GM06990 (cell line): ENCODE measurements at regions not wholly inside any gene's neighbourhood (a gene's known extent, or its start where the extent isn't known, plus 50 kb on each side); places are given as distances from the start of the nearest gene placed in this dataset.

Experiments used
- DNase-seq: peaks from one replicate; pipeline ENCODE4 v3.0.0-alpha.2; 2011; ENCODE audit not compliant: insufficient read length; ENCODE audit errors: extremely low read depth
- H3K27me3 ChIP-seq: replicated peaks from 2 replicates; pipeline ENCODE4 v1.6.0; 2011; ENCODE audit warnings: low read length; ENCODE audit not compliant: control insufficient read depth, insufficient read depth
- H3K36me3 ChIP-seq: 2 replicates; pipeline ENCODE4 v1.5.1; 2011; ENCODE audit warnings: low read length; ENCODE audit not compliant: control insufficient read depth, insufficient read depth
- H3K4me3 ChIP-seq: replicated peaks from 2 replicates; pipeline ENCODE4 v1.5.1; 2011; ENCODE audit warnings: low read depth, mild to moderate bottlenecking, control low read depth, low read length
- CTCF ChIP-seq: IDR thresholded peaks from 2 replicates; pipeline ENCODE4 v1.5.1; 2011; ENCODE audit warnings: low read length, control low read depth, mild to moderate bottlenecking, inconsistent platforms; ENCODE audit not compliant: insufficient read depth, poor library complexity, severe bottlenecking

GRCh38 chr20:20938599-20938998 is 167.6 kb downstream of the LINC00237 start:
- TF ChIP-seq CTCF: no peak
- H3K27me3 ChIP-seq: peaks cover under 1% of the 10 kb centered on the region
- no peak for DNase-seq
- no peaks in the 10 kb centered on the region for H3K36me3 ChIP-seq
- no peak overlapping the region for H3K4me3 ChIP-seq

- no peak overlapping the region for H3K4me3 ChIP-seq
- peaks cover 1% of the 10 kb centered on the region for H3K27me3 ChIP-seq
- no peaks in the 10 kb centered on the region for H3K36me3 ChIP-seq
- TF ChIP-seq CTCF: no peak
- DNase-seq: no peak
Observed at GRCh38 chr20:20938131-20938530, 168.0 kb downstream of the LINC00237 start.

GRCh38 chr20:20933142-20933958 is 172.8 kb downstream of the LINC00237 start:
- peaks cover 1% of the 10 kb centered on the region for H3K27me3 ChIP-seq
- no peaks in the 10 kb centered on the region for H3K36me3 ChIP-seq
- no peak overlapping the region for H3K4me3 ChIP-seq
- DNase-seq: no peak
- no peak for TF ChIP-seq CTCF

- no peak for TF ChIP-seq CTCF
- H3K36me3 ChIP-seq: no peaks in the 10 kb centered on the region
- H3K4me3 ChIP-seq: no peak overlapping the region
- peaks cover 1% of the 10 kb centered on the region for H3K27me3 ChIP-seq
- no peak for DNase-seq
Observed at GRCh38 chr20:20932156-20932555, 174.0 kb downstream of the LINC00237 start.

GRCh38 chr20:20931632-20932031 is 174.5 kb downstream of the LINC00237 start:
- Histone ChIP-seq H3K36me3 (no peaks in the 10 kb centered on the region), H3K4me3 (no peak overlapping the region), H3K27me3 (peaks cover 1% of the 10 kb centered on the region)
- no peak for DNase-seq
- TF ChIP-seq CTCF: no peak

- no peak for DNase-seq
- TF ChIP-seq CTCF: no peak
- no peak overlapping the region for H3K4me3 ChIP-seq
- H3K27me3 ChIP-seq: peaks cover 1% of the 10 kb centered on the region
- no peaks in the 10 kb centered on the region for H3K36me3 ChIP-seq
Observed at GRCh38 chr20:20931024-20931423, 175.1 kb downstream of the LINC00237 start.
